HG02943 (cell line): ENCODE measurements at regions not wholly inside any gene's neighbourhood (a gene's known extent, or its start where the extent isn't known, plus 50 kb on each side); places are given as distances from the start of the nearest gene placed in this dataset.

Experiments used
- ATAC-seq: cut with Tn5 transposase; IDR thresholded peaks from one replicate; pipeline ENCODE4 v1.9.1; 2021; ENCODE audit warnings: mild to moderate bottlenecking, low read depth, moderate library complexity; ENCODE audit not compliant: unreplicated experiment

DNA sequence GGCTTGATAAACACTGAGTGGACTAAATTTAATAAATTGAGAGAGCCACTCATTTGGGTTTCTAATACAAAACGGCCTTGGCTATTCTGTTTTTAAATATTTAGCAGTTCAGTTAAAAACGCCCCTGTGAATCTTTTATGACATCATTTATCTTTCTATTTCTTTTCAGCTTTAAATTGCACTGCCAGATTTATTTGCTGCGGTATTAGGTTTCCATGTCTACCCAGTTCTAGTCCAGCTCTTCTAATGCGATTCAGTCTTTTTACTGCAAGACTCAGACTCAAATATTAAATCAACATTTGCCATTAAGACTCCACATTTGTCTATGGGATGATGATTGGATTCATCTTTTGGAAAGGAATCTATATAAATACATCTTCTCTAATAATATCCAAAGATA is 2174.3 kb upstream of the PIK3C3 start:
- ATAC-seq, result no peak

DNA sequence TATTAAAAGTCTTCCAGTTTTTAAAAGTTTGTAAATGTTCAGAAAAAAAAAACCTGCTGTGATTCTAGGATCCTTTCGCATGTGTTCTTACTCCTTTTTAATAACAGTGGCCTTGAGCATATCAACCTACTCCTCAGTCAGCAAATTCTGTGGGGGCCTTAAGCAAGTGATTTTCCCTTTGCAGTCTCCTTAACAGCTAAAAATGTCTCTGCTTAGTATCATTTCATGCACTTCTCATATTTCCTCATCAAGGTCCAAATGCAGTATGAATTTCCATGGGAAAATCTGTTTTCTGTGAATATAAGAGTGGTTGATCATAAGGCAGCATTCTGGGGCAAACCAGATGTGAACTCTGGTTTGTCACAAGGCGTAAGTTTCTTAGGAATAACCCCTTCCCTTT is 2175.1 kb upstream of the PIK3C3 start:
- no peak for ATAC-seq

DNA sequence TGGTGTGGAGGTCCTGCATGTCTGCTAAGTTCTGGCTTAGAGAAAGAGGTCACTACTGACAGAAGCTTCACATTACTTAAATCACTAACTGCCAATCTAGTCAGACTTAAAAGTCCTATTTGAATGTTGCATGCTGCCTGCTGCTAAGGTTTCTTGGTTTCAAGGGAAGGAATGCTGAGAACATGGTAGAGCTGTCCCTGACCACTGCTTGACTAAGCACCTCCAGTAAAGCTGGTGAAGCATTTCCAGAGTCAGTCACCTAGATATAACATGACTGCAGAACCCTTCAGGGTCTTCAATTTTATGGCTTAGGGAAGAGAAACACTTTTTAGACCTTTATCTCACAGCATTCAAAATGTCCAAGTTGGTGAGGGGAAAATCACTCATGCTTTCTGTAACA is 2178.3 kb upstream of the PIK3C3 start:
- no peak for ATAC-seq

DNA sequence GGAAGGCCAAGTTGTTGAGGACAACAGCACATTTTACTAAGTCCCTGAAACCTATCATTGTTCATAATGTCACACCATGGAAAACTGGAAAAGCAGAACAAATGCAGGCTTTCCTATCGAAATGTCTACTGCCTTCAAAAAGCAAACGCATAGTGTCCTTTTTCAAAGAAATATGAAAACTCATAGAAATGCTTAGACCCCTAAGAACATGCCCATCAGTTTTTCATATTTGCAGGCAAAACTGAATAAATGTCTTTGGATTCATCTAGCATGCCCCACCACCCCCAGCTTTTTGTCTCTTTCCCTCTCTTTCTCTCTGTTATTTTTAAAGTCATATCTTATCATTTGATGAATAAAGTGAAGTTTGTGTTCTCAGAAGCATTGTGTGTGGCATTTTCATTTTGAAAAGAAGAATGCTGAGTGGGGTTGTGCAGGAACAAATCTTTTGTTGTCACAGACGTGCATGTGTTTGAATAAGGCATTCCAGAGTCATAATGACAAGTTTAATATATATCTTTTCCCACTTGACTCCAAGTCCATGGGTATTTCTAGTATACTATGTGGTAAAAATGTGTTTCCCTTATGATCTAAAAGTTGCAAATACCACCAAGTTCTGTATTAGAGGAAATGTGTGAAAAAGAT is 2180.0 kb upstream of the PIK3C3 start:
- no peak for ATAC-seq

DNA sequence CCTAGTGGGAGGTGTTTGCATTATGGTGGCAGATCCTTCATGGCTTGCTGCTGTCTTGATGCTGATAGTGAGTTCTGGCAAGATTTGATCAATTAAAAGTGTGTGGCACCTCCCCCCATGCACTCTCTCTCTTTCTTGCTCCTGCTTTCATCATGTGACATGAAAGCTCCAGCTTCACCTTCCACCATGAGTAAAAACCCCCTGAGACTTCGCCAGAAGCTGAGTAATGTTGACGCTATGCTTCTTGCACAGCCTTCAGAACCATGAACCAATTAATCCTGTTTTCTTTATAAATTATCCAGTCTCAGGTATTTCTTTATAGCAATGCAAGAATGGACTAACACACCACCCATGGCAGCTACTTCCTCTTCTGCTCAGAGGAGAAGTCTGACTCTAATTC is 2181.4 kb upstream of the PIK3C3 start:
- no peak for ATAC-seq

DNA sequence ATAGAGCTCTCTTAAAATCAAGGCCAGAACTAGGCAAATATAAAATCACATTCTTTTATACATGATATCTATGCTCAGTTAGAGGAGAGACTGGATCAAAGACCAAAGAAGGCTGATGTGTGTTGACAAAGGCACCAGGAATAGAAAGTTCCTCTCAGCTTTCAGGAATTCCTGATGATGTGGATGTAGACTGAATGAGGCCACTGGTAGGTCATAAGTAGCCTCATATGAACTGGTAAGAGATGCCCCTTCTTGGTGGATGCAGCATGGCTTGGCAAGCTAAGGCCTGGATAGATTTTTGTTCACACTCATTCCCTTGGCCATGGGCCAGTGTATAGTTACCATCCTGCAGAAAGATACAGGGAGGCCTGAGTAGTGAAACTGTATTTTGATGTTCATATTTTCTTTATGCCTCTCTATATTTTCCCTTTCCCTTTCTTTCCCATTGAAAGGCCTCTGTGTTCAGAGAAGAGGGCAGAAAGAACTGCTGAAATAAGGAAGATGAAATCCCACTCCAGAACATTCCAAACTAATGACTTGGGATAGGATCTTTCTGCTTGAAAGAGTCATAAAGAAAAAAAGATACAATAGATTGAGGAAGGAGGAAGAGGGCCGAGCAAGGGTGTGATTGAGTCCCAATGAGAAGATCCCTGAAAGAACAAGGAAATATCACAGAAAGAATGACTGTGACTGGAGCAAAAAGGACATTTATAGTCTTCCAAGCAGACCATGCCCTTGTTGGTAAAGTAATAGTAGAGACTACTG is 2182.7 kb upstream of the PIK3C3 start:
- no peak for ATAC-seq

DNA sequence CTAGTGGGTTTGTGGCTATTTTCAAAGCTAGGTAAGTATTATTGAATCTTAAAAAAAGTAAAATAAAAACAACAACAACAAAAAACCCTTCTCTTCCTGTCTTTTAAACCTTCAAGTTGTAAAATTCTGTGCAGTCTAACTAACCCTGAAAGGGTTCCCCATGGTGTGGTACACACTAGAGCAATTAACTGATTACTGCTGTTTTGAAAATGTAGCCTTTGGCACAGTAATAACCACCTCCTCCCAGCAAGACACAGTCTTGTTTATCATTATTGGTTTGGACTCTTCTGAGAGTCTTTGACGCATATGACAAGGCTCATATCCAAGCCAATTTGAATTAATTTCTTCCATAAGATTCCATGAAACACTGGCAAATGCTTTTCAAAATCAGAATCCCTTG is 2184.6 kb upstream of the PIK3C3 start:
- no peak for ATAC-seq

DNA sequence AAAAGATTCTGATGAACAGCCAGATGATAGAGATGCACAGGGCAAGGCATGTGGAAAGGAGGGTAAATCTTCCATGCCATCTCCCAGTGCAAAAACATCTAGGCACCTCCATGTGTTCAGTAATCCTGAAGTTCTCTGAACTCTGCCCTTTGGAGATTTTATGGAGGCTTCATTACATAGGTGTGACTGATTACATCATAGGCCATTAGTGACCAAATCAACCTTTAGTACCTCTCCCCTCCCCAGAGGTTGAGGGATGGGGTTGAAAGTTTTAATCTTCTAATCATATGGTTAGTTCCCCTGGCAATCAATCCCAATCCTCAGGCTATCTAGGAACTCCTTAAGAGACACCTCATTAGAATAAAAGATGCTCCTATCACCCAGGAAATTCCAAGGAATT is 2190.2 kb upstream of the PIK3C3 start:
- no peak for ATAC-seq

DNA sequence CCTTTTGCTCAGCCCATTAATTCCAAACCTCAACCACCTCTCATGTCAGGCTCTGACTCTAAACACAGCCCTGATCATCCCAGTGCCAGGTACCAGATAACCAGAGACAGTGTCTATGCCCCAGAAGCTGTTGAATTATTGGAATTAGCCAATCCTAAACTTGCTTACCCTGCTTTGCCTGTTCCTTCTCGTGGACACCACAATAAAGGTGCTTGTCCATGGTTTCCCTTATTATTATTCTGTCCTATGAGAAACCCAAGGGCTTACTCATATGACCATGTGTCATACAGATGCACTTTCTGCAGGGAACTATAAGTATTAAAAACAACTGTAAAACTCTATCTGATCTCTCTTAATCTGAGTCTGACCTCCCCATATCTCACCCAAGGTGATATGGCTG is 2193.8 kb upstream of the PIK3C3 start:
- ATAC-seq, result no peak

DNA sequence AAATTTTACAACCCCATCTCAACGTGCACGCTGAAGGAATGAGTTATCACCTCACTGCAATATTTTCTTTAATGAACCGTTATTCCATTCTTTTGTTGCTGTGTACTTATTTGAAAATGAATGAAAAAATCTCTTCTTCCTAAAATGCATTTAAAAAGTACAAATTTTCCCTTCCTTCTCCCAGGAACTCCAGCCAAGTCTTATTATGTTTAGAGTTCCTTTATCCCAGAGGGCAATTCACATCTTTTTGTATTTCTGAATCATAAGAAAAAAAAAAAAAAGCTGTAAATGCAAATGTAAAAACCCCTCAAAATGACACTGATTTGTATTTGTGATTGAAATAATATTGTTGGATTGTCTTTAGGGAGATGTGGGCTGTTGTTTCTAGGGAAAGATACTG is 2194.3 kb upstream of the CELF4 start:
- no peak for ATAC-seq

DNA sequence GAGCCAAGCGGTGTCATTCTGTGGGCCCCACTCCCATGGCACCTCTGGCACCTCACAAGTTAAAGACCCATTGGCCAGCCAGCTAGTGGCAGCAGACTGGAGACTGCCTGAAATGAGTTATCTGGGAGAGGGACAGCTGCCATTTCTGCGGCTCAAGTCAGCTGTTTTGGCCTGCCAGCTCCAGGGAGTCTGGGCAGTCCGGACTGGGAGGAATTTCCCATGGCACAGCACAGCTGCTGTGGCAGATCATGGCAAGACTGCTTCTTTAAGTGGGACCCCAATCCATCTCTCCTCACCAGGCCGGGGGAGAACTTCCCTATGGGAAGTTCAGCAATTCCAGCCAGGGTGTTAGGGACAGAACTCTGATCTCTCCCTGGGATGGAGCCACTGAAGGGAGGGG is 2187.6 kb upstream of the CELF4 start:
- no peak for ATAC-seq

DNA sequence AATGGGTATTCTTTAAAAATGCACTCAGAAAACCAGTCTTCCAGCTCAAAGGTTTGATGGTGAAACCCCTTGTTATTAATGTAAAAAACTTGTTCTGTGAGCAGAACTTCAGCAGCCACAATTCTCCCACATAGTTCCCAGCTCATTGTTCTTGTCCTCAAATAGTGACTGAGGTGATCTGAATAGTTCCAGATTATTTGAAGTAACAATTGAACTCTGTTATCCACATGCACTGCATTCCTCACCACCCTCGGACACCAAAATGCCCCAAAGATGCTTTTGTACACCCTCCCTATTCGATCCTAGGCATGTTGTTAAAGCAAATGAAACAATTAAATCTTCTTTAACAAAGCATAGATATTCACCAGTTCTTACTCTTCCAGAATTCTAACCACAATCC is 2186.8 kb upstream of the CELF4 start:
- no peak for ATAC-seq

DNA sequence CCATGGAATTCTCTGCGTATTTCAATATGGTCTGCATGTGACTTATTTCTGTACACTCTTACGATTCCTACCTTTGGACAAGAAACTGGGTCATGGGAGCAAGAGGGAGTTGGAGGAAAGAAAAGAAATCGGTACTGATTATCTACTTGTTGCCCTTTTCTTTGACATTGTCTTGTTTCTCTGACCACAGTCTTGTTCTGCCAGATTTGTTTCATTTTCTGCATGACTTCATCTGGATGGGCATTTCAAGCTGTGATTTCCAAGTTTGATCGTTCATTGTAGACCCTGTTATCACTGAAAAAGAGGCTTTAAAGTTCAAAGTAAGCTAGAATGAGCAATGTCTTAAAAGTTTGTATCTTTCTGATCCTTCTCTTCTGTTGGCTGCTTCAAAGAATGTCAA is 2186.3 kb upstream of the CELF4 start:
- ATAC-seq, result no peak

DNA sequence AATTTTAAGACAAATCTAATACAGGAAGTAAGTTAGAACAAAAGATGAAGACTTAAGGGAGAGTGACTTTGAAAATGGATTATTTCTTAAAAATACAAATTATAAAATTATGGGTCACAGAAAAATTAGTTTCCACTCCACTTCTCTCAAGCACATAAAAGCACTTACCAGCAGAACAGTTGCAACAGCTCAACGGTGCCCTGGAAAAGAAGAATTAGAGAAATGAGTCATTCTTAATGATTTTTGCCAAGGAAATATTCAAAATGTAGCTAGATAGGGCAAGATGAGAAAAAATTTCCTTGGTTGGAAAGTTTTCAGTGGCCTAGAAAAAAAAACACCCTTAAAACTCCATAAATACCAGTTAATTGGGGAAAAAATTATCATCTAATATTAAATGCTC is 2185.6 kb upstream of the CELF4 start:
- no peak for ATAC-seq

DNA sequence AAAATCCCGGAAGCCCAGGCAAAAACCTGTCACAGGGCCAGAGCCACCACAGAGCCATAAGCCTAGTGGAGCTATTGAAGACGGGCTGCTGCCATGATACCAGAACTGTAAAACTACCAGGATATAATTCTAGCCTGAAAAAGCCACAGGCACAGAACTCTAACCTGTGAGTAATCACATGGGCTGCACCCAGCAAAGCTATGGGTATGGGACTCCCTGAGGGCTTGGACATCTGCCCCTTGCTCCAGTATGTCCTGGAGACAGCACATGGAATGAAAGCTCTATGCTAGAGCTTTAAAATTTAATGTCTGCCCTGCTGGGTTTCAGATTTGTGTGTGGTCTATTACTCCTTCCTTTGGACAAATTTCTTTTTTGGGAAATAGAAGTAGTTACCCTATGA is 2183.6 kb upstream of the CELF4 start:
- ATAC-seq, result no peak

DNA sequence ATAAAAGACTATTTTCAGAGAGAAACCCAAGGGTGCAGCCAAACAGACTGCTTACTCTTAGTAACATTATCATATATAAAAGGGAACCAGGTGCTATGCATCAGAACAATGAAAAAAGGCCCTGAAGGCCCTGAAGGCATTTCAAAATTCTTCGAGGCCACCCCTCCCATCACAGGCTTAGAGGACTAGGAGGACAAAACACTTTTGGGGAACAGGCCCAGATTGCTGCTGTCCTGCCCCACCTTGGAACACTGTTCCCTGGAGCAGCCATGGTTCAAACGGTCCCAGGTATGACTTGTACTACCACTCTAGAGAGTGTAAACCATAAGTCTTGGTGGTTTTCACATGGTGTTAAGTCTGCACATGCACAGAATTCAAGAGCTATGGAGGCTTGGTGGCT is 2183.1 kb upstream of the CELF4 start:
- no peak for ATAC-seq

DNA sequence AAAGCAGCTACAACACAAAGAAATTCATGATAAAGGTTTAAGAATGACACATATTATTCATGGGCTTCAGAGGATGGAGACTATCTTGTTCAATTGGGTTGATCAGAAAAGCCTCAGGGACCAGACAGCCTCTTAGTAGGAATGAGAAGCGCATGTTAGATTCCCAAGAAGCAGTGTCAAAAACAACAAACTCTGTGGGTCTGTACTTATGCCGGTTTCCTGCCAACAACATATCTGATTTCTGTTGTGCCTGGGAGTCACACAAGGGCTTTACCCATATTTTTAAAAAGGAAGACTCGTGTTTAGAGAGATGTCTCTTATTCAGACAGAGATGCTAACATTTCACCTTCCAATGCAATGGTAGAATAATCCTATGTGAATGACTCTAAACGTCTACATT is 2180.6 kb upstream of the CELF4 start:
- ATAC-seq, result no peak

DNA sequence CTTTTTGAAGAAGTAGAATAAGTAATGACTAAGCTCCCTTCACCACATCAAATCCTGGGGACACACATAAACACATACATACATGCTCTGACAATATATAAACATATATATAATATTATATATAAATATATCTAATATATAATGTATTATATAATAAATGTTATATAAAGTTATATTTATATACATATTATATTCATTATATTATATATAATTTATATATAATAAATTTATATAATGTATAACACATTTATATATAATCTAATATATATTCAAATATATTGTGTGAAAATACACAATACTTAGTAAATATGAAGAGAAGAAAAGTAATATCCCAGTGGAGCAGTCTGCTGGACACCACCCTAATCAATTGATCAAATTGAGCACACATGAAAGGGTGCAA is 2177.9 kb upstream of the CELF4 start:
- no peak for ATAC-seq

DNA sequence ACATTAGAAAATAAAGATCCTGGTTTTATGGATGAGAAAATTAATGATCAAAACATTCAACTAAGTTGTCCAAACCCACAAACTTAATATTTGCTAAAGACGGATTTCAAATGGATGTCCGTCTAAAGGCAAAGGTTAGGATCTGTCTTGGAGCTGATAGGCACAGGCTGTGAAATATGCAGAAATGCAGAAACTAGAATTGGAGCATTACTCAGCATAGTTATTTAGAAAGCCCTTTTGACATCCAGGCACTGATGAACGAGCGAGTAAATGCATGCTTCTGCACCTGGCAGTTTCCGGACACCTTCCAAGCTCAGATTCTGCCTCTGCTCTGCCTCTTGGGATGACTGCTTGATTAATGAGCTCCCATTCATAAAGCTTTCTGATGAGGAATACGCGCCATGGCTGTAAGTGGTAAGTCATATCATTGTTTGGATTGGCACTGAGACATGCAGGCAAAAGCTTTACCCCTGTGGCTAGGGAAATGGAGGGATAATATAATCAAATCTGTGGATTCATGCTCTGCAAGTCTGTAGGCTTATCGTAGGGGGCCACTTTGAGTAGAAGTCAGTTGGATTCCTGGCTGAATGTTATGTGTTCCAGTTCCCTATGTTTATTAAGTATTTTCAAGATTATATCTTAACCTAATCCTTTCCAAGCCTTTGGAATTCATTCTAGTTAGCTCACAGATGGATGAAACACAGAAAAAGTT is 2176.3 kb upstream of the CELF4 start:
- no peak for ATAC-seq

DNA sequence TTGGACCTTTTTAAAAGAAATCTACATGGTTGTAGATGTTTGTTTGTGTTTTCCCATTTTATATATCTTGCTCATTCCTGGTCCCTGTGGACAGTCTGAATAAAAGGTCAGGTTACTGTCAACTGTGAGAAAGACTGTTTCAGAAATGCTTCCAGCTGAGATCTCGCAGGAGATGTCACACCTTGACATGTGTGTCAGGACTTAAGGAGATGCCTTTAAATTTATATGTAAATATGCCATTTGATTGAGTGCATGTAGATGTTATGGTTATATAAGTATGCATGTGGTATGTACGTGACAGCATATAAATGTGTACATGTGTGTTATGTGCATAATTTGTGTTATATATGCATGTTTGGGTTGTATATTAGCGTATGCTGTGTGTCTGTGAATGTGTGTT is 2172.3 kb upstream of the CELF4 start:
- ATAC-seq, result no peak

DNA sequence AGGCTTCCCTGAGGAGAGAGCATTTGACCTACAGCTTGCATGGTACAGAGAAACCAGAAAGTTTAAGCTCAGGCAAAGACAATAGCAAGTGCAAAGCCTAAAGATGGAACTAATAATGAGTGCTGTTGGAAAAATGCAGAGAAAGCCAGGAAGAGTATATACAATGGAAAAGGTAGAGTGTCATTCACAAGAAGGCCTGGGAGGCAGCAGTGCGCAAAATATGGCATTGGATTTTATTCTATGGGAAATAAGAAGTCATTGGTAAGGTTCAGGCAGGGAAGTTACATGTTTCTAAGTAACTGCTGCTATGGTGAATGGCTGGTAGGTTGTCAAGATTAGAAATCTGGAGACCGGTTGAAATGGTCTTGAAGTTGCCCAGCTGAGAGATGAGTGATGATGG is 2167.3 kb upstream of the CELF4 start:
- ATAC-seq, result no peak

DNA sequence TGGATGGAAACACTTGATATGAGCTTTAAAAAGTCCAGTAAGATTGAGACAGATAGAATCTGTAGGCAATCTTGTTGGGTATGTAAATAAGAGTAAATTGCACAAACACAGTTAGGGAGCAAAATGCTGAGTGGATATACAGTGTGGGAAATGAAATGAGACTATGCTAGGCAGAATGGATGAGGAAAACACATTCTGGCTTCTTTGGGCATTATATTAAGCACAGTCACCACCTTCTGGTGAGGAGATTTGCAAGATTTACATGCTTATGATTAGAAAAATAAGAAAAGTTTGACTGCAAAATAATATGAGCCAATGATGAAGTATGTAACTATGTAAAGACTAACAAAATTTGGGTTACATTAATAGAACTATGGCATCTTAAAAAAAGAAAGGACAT is 2165.0 kb upstream of the CELF4 start:
- no peak for ATAC-seq
